Upper lobe of right lung (tissue), 1 donor: ENCODE measurements at regions not wholly inside any gene's neighbourhood (a gene's known extent, or its start where the extent isn't known, plus 50 kb on each side); places are given as distances from the start of the nearest gene placed in this dataset.

Experiments
- ATAC-seq: fragments of 200-7000 bp; cut with Tn5 transposase; one replicate; pipeline ENCODE4 v1.9.1; 2020; ENCODE audit warnings: mild to moderate bottlenecking, moderate library complexity
- DNase-seq: peaks from one replicate; pipeline ENCODE4 v3.0.0-alpha.2; 2020
- H3K27ac ChIP-seq: fragments of 200-600 bp; one replicate; pipeline ENCODE4 v1.8.0; 2022
- H3K27me3 ChIP-seq: fragments of 200-600 bp; one replicate; pipeline ENCODE4 v1.8.0; 2022; ENCODE audit warnings: mild to moderate bottlenecking
- H3K36me3 ChIP-seq: fragments of 200-600 bp; one replicate; pipeline ENCODE4 v1.8.0; 2022
- H3K4me1 ChIP-seq: fragments of 200-600 bp; one replicate; pipeline ENCODE4 v1.8.0; 2022
- H3K4me3 ChIP-seq: fragments of 200-600 bp; one replicate; pipeline ENCODE4 v1.8.0; 2022; ENCODE audit warnings: mild to moderate bottlenecking
- H3K9me3 ChIP-seq: fragments of 200-600 bp; one replicate; pipeline ENCODE4 v1.8.0; 2022
- CTCF ChIP-seq: fragments of 200-600 bp; IDR thresholded peaks from one replicate; pipeline ENCODE4 v1.8.0; 2022; ENCODE audit warnings: antibody characterized with exemption
- intact Hi-C: fragments of 100-400 bp; cut with DNase I; formaldehyde crosslinking; loops from one replicate; pipeline ENCODE4 v1.11.0; 2022
- donor health status: DM: no; HTN: yes; CAD: no; lungs with severe emphysema.

- no peak for ATAC-seq
- no peaks in the 10 kb centered on the region for H3K4me1 ChIP-seq
- intact Hi-C loops = no loop called here
- no peak for DNase-seq
- no peak for TF ChIP-seq CTCF
- H3K27me3 ChIP-seq = no peaks in the 10 kb centered on the region
- H3K4me3 ChIP-seq = no peak overlapping the region
- no peak overlapping the region for H3K27ac ChIP-seq
- no peaks in the 10 kb centered on the region for H3K36me3 ChIP-seq
- no peaks in the 10 kb centered on the region for H3K9me3 ChIP-seq
Measured at GRCh38 chr9:11894136-11894535, 799.0 kb upstream of the TYRP1 start.

GRCh38 chr9:11902610-11903009 is 790.6 kb upstream of the TYRP1 start:
- no peak for DNase-seq
- no peaks in the 10 kb centered on the region for H3K36me3 ChIP-seq
- no peaks in the 10 kb centered on the region for H3K9me3 ChIP-seq
- intact Hi-C loops = no loop called here
- no peaks in the 10 kb centered on the region for H3K4me1 ChIP-seq
- no peak overlapping the region for H3K27ac ChIP-seq
- no peak for TF ChIP-seq CTCF
- no peaks in the 10 kb centered on the region for H3K27me3 ChIP-seq
- no peak overlapping the region for H3K4me3 ChIP-seq
- ATAC-seq = no peak

- no peaks in the 10 kb centered on the region for H3K36me3 ChIP-seq
- ATAC-seq = no peak
- H3K4me3 ChIP-seq = no peak overlapping the region
- no peaks in the 10 kb centered on the region for H3K27me3 ChIP-seq
- no peaks in the 10 kb centered on the region for H3K4me1 ChIP-seq
- no peaks in the 10 kb centered on the region for H3K9me3 ChIP-seq
- no peak overlapping the region for H3K27ac ChIP-seq
- no peak for DNase-seq
- intact Hi-C loops = no loop called here
- TF ChIP-seq CTCF = no peak
Measured at GRCh38 chr9:11915699-11916098, 777.5 kb upstream of the TYRP1 start.

- intact Hi-C loops = no loop called here
- Histone ChIP-seq H3K27ac (no peak overlapping the region), H3K27me3 (no peaks in the 10 kb centered on the region), H3K4me3 (no peak overlapping the region), H3K4me1 (no peaks in the 10 kb centered on the region), H3K9me3 (no peaks in the 10 kb centered on the region), H3K36me3 (no peaks in the 10 kb centered on the region)
- no peak for TF ChIP-seq CTCF
- no peak for ATAC-seq
- peak; percentile 60 for DNase-seq
Measured at GRCh38 chr9:11928871-11929321, 764.3 kb upstream of the TYRP1 start.

GRCh38 chr9:11931109-11931508 is 762.1 kb upstream of the TYRP1 start:
- TF ChIP-seq CTCF = no peak
- H3K9me3 ChIP-seq = no peaks in the 10 kb centered on the region
- no peak overlapping the region for H3K27ac ChIP-seq
- H3K27me3 ChIP-seq = no peaks in the 10 kb centered on the region
- no peaks in the 10 kb centered on the region for H3K36me3 ChIP-seq
- intact Hi-C loops = no loop called here
- H3K4me1 ChIP-seq = no peaks in the 10 kb centered on the region
- DNase-seq (no peak), ATAC-seq (no peak)
- no peak overlapping the region for H3K4me3 ChIP-seq

GRCh38 chr9:11931751-11932150 is 761.4 kb upstream of the TYRP1 start:
- H3K36me3 ChIP-seq = no peaks in the 10 kb centered on the region
- TF ChIP-seq CTCF = no peak
- no peak overlapping the region for H3K4me3 ChIP-seq
- DNase-seq = no peak
- H3K9me3 ChIP-seq = no peaks in the 10 kb centered on the region
- no peaks in the 10 kb centered on the region for H3K27me3 ChIP-seq
- intact Hi-C loops = no loop called here
- no peak overlapping the region for H3K27ac ChIP-seq
- ATAC-seq = no peak
- H3K4me1 ChIP-seq = no peaks in the 10 kb centered on the region
